SK-N-SH (cell line): ENCODE measurements at regions not wholly inside any gene's neighbourhood (a gene's known extent, or its start where the extent isn't known, plus 50 kb on each side); places are given as distances from the start of the nearest gene placed in this dataset.

Source experiments
- CTCF ChIA-PET: fragments of 300-600, 350-600 bp; formaldehyde crosslinking; extraction: SDS; loops from one replicate; lab custom pipeline; 2021; lab: Yijun Ruan, JAX
- POLR2A ChIA-PET: fragments of 350-600 bp; sonication (Branson Sonifier 250); formaldehyde crosslinking; extraction: SDS; loops from one replicate; lab custom pipeline; 2020; ENCODE audit warnings: antibody characterized with exemption, inconsistent platforms; lab: Yijun Ruan, JAX
- DNase-seq: peaks from one replicate; pipeline ENCODE4 v3.0.0; 2012
- H2AFZ ChIP-seq: fragments of 200-600 bp; sonication (generic); 2 replicates; pipeline ENCODE4 v1.8.1; 2016; ENCODE audit warnings: antibody characterized with exemption, mild to moderate bottlenecking, low read depth
- H3F3A ChIP-seq: fragments of 200-600 bp; sonication (generic); replicated peaks from 2 replicates; pipeline ENCODE3; 2016; ENCODE audit warnings: antibody characterized with exemption, mild to moderate bottlenecking; ENCODE audit not compliant: insufficient read depth
- H3K27ac ChIP-seq, 2 experiments: fragments of 200-500 bp in 1 of 2; fragments of 200-600 bp in 1 of 2; sonication (Bioruptor generic) in 1 of 2; sonication (generic), shearing (Covaris generic) in 1 of 2; 2 replicates each; pipeline versions ENCODE4 v1.5.1 to v1.6.1; 2014 to 2016; ENCODE audit warnings: low read depth in 2 of 2, inconsistent platforms in 1 of 2, low read length in 1 of 2, mild to moderate bottlenecking in 1 of 2, mixed read lengths in 1 of 2
- H3K27me3 ChIP-seq: fragments of 200-600 bp; sonication (generic), shearing (Covaris generic); 2 replicates; pipeline ENCODE4 v1.6.1; 2016; ENCODE audit warnings: mixed run types; ENCODE audit not compliant: insufficient read depth
- H3K36me3 ChIP-seq, 2 experiments: fragments of 200-500 bp in 1 of 2; fragments of 200-600 bp in 1 of 2; sonication (Bioruptor generic) in 1 of 2; sonication (generic) in 1 of 2; replicated peaks in 1 of 2; 2 replicates each; pipeline versions ENCODE3 to v1.5.1; 2014 to 2016; ENCODE audit warnings: low read length in 1 of 2, mild to moderate bottlenecking in 1 of 2; ENCODE audit not compliant: insufficient read depth in 2 of 2, control insufficient read depth in 1 of 2
- H3K4me1 ChIP-seq, 2 experiments: fragments of 200-500 bp in 1 of 2; fragments of 200-600 bp in 1 of 2; sonication (Bioruptor generic) in 1 of 2; sonication (generic), shearing (Covaris generic) in 1 of 2; 2 replicates each; pipeline versions ENCODE4 v1.5.1 to v1.6.1; 2014 to 2016; ENCODE audit warnings: low read depth in 1 of 2, low read length in 1 of 2, mixed run types in 1 of 2; ENCODE audit not compliant: insufficient read depth in 2 of 2, control insufficient read depth in 1 of 2
- H3K4me2 ChIP-seq: fragments of 200-600 bp; sonication (generic), shearing (Covaris generic); 2 replicates; pipeline ENCODE4 v1.6.1; 2017; ENCODE audit warnings: mixed run types
- H3K4me3 ChIP-seq, 2 experiments: fragments of 200-500 bp in 1 of 2; fragments of 200-600 bp in 1 of 2; sonication (Bioruptor generic) in 1 of 2; sonication (generic), shearing (Covaris generic) in 1 of 2; 2 replicates each; pipeline versions ENCODE4 v1.5.1 to v1.8.1; 2014 to 2016; ENCODE audit warnings: low read depth in 2 of 2, inconsistent platforms in 1 of 2, low read length in 1 of 2, mild to moderate bottlenecking in 1 of 2, mixed read lengths in 1 of 2, moderate library complexity in 1 of 2
- H3K79me2 ChIP-seq: fragments of 200-600 bp; sonication (generic); 2 replicates; pipeline ENCODE4 v1.8.1; 2017; ENCODE audit warnings: mild to moderate bottlenecking; ENCODE audit not compliant: insufficient read depth
- H3K9ac ChIP-seq: fragments of 200-600 bp; sonication (generic); 2 replicates; pipeline ENCODE4 v1.6.1; 2017; ENCODE audit warnings: mixed run types
- H3K9me2 ChIP-seq: fragments of 200-600 bp; sonication (generic); 2 replicates; pipeline ENCODE4 v1.6.1; 2017; ENCODE audit warnings: mixed run types
- H3K9me3 ChIP-seq: fragments of 200-600 bp; sonication (generic); 2 replicates; pipeline ENCODE4 v1.6.1; 2017; ENCODE audit warnings: mixed run types, mild to moderate bottlenecking, moderate library complexity
- H4K20me1 ChIP-seq: fragments of 200-600 bp; sonication (generic); 2 replicates; pipeline ENCODE4 v1.6.1; 2017; ENCODE audit warnings: mild to moderate bottlenecking, mixed run types; ENCODE audit not compliant: insufficient read depth
- CTCF ChIP-seq: fragments of 200-600 bp; sonication (generic); IDR thresholded peaks from 2 replicates; pipeline ENCODE4 v1.6.1; 2017; ENCODE audit warnings: antibody characterized with exemption, mild to moderate bottlenecking, moderate library complexity
- EP300 ChIP-seq, 2 experiments: IDR thresholded peaks; 2 replicates each; pipeline versions ENCODE4 v1.4.0 to v1.6.1; 2012; ENCODE audit warnings: borderline replicate concordance in 1 of 2, low read depth in 1 of 2, low read length in 1 of 2
- FOSL2 ChIP-seq: IDR thresholded peaks from 2 replicates; pipeline ENCODE4 v1.4.0; 2012; ENCODE audit warnings: low read depth, mild to moderate bottlenecking, moderate library complexity, borderline replicate concordance
- FOXJ3 ChIP-seq: sonication (generic); formaldehyde crosslinking; IDR thresholded peaks from 2 replicates; pipeline ENCODE4 v1.5.1; 2020; ENCODE audit warnings: mild to moderate bottlenecking, missing genetic modification reagents
- FOXM1 ChIP-seq: IDR thresholded peaks from 2 replicates; pipeline ENCODE4 v1.4.0; 2012; ENCODE audit warnings: low read depth, mild to moderate bottlenecking
- GABPA ChIP-seq: IDR thresholded peaks from 2 replicates; pipeline ENCODE4 v1.4.0; 2012; ENCODE audit warnings: low read depth, mild to moderate bottlenecking
- GATA2 ChIP-seq: sonication (generic); formaldehyde crosslinking; IDR thresholded peaks from 2 replicates; pipeline ENCODE4 v1.5.0; 2020; ENCODE audit warnings: mild to moderate bottlenecking, missing genetic modification reagents
- IRF3 ChIP-seq: fragments of 150-350 bp; IDR thresholded peaks from 2 replicates; pipeline ENCODE4 v1.6.1; 2016; ENCODE audit warnings: mild to moderate bottlenecking, low read depth, low read length
- JUND ChIP-seq: IDR thresholded peaks from 2 replicates; pipeline ENCODE4 v1.4.0; 2012
- MAX ChIP-seq: IDR thresholded peaks from 2 replicates; pipeline ENCODE4 v1.4.0; 2012; ENCODE audit warnings: low read depth
- NFIC ChIP-seq: IDR thresholded peaks from 2 replicates; pipeline ENCODE4 v1.4.0; 2012; ENCODE audit warnings: borderline replicate concordance
- NRF1 ChIP-seq: IDR thresholded peaks from 2 replicates; pipeline ENCODE4 v1.6.1; 2012; ENCODE audit warnings: low read depth, mild to moderate bottlenecking, low read length
- POLR2AphosphoS5 ChIP-seq: IDR thresholded peaks from 2 replicates; pipeline ENCODE4 v1.6.1; 2012; ENCODE audit warnings: low read depth, low read length
- RCOR1 ChIP-seq: fragments of 150-350 bp; IDR thresholded peaks from 2 replicates; pipeline ENCODE4 v1.6.1; 2017; ENCODE audit warnings: antibody characterized with exemption, low read length
- REST ChIP-seq: IDR thresholded peaks from 2 replicates; pipeline ENCODE4 v1.6.1; 2012; ENCODE audit warnings: mild to moderate bottlenecking, low read depth, low read length, moderate library complexity
- RFX5 ChIP-seq: IDR thresholded peaks from 2 replicates; pipeline ENCODE4 v1.6.1; 2012; ENCODE audit warnings: mild to moderate bottlenecking, improper control_type of control experiment, low read length
- RXRA ChIP-seq: IDR thresholded peaks from 2 replicates; pipeline ENCODE4 v1.4.0; 2012; ENCODE audit warnings: low read depth, mild to moderate bottlenecking, borderline replicate concordance
- SMC3 ChIP-seq: IDR thresholded peaks from 2 replicates; pipeline ENCODE4 v1.6.1; 2012; ENCODE audit warnings: low read depth, low read length, improper control_type of control experiment
- TCF12 ChIP-seq: IDR thresholded peaks from 2 replicates; pipeline ENCODE4 v1.4.0; 2012
- TEAD4 ChIP-seq: IDR thresholded peaks from 2 replicates; pipeline ENCODE4 v1.4.0; 2012; ENCODE audit warnings: mild to moderate bottlenecking, borderline replicate concordance; ENCODE audit not compliant: insufficient read depth
- USF1 ChIP-seq: IDR thresholded peaks from 2 replicates; pipeline ENCODE4 v1.4.0; 2012; ENCODE audit warnings: low read depth, borderline replicate concordance
- USF2 ChIP-seq: fragments of 150-350 bp; IDR thresholded peaks from 2 replicates; pipeline ENCODE4 v1.6.1; 2017; ENCODE audit warnings: antibody characterized with exemption, low read length, low read depth, borderline replicate concordance
- WGBS: methylation state at CpG from one replicate; pipeline ENCODE4 v1.1.6; 2017; ENCODE audit warnings: low lambda C conversion rate; 5-methylcytosine and 5-hydroxymethylcytosine counted together

- H3K9ac ChIP-seq, result no peak overlapping the region
- H3K4me2 ChIP-seq, result no peak overlapping the region
- no peaks in the 10 kb centered on the region for H3K4me1 ChIP-seq
- no peaks in the 10 kb centered on the region for H3K79me2 ChIP-seq
- POLR2A ChIA-PET, result no interaction called here
- no peak overlapping the region for H3K4me3 ChIP-seq
- H3K9me2 ChIP-seq, result no peaks in the 10 kb centered on the region
- no peaks in the 10 kb centered on the region for H3K36me3 ChIP-seq
- CTCF ChIA-PET, result no interaction called here
- H3K27ac ChIP-seq, result no peak overlapping the region
- no peaks in the 10 kb centered on the region for H3K9me3 ChIP-seq
- WGBS, result 67% methylated on average over 2 of the region's 3 CpGs
- H3K27me3 ChIP-seq, result no peaks in the 10 kb centered on the region
- H4K20me1 ChIP-seq, result no peaks in the 10 kb centered on the region
- no peak overlapping the region for H2AFZ ChIP-seq
- DNase-seq, result no peak
- TF ChIP-seq EP300 (IDR thresholded peaks at IDR 0.05; ENCODE audit: borderline replicate concordance in 1 of 2, low read depth in 1 of 2, low read length in 1 of 2) (no peak), GATA2 (no peak), NRF1 (no peak), NFIC (no peak), POLR2AphosphoS5 (no peak), REST (no peak), RCOR1 (no peak), MAX (no peak), USF1 (no peak), RXRA (no peak), FOXJ3 (CRISPR knock-in tag) (no peak), IRF3 (no peak), FOXM1 (no peak)
- H3F3A ChIP-seq, result no peaks in the 10 kb centered on the region
These were observed 183.4 kb downstream of the ALDH8A1 start for GRCh38 chr6:134766497-134766896.

- Histone ChIP-seq H3K9me3 (no peaks in the 10 kb centered on the region), H3K9me2 (no peaks in the 10 kb centered on the region), H3K79me2 (no peaks in the 10 kb centered on the region), H2AFZ (no peak overlapping the region), H3K27me3 (no peaks in the 10 kb centered on the region), H3K4me3 (no peak overlapping the region), H4K20me1 (no peaks in the 10 kb centered on the region), H3K9ac (no peak overlapping the region), H3F3A (no peaks in the 10 kb centered on the region), H3K4me2 (no peak overlapping the region), H3K36me3 (no peaks in the 10 kb centered on the region), H3K4me1 (no peaks in the 10 kb centered on the region), H3K27ac (no peak overlapping the region)
- 79% methylated on average over 3 of the region's 3 CpGs for WGBS
- no peak for DNase-seq
- POLR2A ChIA-PET, result no interaction called here
- CTCF ChIA-PET, result no interaction called here
- TF ChIP-seq TEAD4 (no peak), POLR2AphosphoS5 (no peak), USF2 (no peak), FOXM1 (no peak), TCF12 (no peak), GABPA (no peak), RXRA (no peak), JUND (no peak), CTCF (no peak), RFX5 (no peak), FOSL2 (no peak), SMC3 (no peak), NRF1 (no peak)
These were observed 185.2 kb downstream of the ALDH8A1 start for GRCh38 chr6:134764741-134765140.
